ENCODE measurements at regions not wholly inside any gene's neighbourhood (a gene's known extent, or its start where the extent isn't known, plus 50 kb on each side); places are given as distances from the start of the nearest gene placed in this dataset.
"Not testable (repeated sequence)": the region's sequence is repeated elsewhere in the genome, so short reads cannot be mapped to it uniquely, and the experiment has no call there.

DNA sequence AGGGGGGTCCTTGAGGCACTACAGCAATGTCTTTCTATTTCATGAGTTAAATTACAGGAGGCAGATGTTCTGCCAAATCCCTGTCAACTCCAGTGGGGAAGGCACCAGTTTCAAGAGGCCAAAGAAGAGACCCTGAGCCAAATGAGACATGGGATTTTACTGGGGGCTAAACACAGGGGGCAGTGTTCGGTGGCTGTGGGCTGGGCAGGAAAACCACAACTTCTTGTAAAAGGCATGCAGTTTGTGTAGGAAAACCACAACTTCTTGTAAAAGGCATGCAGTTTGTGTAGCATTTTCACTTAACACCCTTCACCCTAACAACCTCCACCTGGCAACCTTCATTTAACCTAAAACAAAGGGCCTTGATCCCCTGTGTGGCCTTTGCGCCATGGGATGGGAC lies 61.0 kb downstream of the POLR2M start:
- no peak for DNase-seq

DNA sequence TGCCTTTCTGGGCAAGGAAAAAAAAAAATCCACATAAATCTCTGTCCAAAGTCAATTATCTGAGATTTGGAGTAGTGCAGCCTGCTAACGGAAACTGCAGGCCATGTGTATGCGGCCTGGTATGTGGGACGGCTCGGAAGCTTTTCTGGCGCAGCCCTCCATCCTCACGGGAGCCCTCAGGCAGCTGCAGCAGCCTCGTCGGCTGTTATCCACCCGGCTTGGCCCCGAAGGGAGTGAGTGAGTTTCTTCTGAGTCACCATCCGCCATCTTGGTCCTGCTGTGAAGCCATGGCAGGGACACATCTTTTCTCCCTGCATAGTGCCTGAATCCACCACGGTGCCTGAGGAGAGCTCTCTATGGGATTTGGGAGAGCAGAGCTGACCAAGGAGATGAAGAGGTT lies 62.8 kb downstream of the POLR2M start:
- no peak for DNase-seq

DNA sequence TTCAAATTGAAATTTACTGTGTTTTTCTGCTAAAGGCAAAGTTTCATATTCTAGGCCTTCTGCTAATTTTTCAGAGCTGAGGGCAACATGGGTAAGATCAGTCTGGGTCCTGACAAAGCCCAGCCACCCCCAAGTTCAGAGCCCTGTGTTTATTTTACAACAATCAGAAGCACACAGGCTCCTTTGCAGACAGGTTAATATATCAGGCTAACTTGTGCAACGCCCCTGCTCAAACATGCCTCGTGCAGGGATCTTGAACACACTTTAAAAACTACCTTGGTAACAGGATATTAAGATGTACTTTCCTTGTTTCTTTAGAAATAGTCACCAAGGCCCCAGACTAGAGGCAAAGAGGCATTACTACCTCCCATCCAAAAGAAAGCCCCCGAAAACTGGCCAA lies 64.0 kb downstream of the POLR2M start:
- no peak for DNase-seq

DNA sequence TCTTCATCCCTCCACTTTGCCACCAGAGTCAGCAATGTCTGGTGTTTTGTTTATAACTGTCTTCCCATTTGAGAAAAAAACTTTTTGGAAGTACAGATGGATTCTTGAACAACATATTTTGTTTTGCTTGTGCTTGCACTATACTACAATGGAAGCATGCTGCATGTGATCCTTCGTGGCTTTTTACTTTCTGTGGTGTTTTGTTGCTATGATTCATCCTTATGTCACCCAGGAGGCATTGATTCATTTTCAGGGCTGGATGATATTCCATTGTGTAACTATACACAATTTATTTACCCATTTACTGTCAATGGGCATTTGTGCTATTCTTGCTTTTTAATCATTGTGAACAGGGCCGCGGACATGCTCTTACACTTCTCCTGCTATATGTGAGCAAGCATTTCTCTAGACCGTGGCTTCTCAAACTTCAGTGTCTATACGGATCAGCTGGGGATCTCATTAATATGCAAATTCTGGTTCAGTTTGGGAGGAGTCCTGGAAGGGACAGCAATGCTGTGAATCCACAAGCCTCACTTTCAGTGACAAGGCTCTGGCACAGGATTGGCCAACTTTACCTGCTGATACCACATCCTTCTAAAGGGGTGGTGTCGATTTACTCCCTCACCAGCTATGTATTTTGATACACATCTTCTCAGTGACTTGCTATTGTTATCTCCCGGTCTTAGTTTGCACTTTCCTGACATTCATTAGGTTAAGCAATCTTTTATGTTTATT lies 65.9 kb downstream of the POLR2M start:
- DNase-seq: no peak

DNA sequence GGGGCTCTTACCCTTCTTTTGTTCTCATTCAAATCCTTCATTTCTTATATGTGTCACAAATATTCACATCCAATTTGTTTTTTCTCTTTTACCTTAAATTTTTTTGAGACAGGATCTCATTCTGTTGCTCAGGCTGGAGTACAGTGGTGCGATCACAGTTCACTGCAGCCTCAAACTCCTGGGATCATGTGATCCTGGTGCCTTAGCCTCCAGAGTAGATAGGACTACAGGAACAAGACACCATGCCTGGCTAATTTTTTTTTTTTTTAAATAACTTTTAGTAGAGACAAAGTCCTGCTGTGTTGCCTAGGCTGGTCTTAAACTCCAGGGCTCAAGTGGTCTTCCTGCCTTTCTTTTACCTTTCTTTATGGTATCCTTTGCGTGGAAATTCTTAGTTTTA lies 66.5 kb downstream of the POLR2M start:
- no peak for DNase-seq

DNA sequence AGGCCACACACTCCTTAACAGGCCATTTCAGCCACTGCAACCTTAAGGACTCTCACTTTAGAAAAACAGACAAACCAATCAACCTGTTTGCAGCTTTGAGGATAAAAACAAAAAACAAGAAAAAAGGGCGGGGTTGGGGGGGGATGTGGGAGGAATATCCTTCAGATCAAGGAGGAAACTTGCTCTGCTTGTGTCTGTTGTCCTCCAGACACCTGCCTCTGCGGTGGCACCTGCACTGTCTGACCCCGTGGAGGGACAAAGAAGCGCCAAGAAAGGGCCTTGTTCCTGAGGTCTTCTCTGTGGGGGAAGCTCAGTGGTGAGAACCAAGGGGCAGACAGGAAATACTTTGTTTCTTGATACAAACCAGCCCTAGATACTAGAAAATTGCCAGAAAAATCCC lies 70.5 kb downstream of the POLR2M start:
- no peak for DNase-seq

DNA sequence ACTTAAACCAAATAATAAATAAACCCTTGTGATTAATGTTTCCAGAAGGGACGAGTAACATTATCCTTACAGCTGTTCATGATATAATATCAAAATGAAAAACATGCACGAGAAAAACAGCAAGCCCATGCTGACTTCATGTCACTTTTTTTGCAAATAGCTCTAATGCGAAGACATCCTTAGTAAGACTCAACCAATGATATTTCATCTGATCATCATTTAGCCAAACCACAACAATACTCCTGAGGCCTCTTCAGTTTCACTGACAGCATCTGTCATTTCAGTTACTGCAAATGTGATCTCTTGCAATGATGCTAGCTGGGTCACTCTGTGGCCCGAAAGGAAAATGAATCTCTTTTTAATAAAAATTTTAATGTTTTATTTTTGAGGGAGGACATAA lies 74.0 kb downstream of the POLR2M start:
- no peak for DNase-seq

DNA sequence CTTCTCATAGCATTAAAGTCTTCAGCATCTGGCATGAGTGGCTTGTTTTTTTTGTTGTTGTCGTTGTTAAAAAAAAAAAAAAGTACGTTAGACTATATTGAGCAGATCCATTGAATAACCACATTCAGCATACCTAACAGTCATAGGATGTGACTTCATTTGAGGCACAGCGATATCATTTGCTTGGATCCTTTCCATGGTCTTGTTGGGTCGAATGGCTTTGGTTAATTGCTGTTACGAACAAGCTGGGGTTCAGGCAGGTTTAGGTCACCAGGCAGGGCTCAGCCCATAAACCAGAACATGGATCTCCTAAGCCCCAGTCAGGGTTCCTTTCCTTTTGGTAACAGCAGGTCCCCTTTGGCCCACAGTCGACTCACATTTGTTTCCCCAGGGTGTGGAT lies 76.2 kb downstream of the POLR2M start:
- no peak for DNase-seq

DNA sequence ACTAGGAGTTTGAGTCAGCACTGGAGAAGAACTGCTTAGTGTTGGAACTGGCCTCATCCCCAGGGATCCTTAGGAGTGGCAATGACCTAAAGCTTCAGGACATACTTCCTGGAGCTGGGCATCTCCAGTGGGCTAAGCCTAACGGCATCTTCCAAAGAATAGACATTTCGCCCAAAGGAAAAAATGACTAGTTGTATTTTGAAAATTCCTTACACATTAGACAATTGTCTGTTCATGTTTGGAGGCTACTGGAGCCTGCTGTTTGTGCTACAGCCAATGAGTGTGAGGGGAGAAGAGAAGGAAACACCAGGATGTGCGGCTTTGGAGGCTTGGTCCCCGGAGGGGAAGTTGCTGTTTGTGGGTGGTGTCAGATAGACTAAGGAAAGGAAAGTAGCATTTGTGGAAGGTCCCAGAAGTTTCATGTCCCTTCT lies 77.6 kb downstream of the POLR2M start:
- no peak for DNase-seq

DNA sequence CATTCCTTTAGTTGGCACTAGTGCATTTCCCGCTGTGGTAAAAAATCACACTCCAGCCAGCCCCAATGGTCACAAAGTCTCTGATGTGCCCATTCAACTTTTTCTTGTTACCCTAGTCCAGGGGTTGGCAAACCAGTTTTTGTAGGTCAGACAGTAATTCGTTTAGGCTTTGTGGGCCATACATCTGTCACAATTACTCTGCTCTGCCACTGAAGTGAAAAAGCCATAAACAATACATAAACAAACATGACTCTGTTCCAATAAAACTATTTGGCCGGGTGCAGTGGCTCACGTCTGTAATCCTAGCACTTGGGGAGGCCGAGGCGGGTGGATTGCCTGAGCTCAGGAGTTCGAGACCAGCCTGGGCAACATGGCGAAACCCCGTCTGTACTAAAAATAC lies 78.5 kb downstream of the POLR2M start:
- DNase-seq: no peak

DNA sequence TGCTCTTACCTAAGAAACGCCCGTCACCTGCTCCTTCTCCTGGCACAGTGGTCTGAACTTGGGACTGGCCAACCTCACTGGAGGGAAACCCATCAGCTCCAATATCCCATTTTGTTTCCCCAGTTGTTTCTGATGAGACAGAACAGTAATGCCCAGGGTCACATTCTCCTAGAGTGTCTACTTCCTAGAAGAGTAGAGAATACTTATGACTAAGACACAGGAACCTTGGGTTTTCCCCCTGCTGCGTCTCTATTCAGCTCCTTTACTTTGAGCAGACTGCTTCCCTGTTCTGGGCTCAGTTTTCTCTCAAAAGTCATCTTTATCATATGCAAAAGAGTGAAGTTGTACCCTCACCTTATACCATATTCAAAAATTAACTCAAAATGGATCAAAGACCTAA lies 79.4 kb downstream of the POLR2M start:
- DNase-seq: no peak

DNA sequence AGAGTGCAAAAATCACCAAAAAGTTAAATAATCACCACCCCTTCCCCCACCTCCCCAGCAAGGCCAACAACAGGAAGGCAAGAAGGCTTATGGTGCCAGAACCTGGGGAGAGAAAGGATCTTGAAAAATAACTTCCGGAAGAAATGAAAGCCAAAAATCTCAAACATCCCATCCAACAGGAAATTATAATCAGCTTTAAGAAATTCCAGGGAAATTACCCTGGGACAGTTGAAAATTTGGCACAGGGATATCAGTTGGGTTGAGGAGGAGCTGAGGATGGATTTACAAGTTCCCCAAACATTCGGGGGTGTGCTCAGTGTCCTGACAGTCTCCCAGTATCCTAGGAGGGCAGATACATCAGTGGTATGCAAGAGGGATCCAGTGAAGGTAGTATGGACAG lies 82.7 kb downstream of the POLR2M start:
- no peak for DNase-seq

DNA sequence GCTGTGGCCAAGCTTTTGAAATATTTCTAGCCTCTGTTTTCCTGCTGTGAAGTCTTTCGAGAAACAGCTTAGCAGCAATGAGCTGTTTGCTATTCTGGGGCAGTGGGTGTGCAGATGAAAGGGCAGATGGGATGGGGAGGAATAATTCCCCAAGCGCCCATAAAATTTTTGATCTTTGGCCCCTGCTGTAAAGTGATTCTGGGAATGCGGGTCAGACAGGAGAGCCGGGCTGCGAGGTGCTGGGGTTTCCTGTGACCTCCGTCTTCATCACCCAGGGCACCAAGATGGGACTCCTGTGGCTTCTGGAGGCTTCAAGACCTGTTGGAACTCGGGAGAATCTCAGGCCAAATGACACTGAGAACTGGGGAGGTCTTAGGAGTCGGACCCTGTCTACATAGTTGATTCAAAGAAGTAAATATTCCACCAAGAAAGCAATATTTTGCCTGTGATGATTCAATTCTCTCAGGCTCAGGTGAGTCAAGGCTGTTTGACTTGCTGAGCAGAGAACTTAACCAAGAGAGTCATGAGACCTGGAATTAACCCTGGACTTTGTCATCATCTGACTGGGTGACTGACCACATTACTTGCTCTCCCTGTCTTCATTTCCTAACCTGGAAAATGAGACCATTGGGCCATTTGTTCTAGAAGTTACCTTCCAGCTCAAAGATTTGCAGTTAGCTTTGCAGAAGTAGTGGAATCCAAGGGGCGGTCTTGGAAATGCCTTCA lies 86.4 kb downstream of the POLR2M start:
- DNase-seq: no peak

DNA sequence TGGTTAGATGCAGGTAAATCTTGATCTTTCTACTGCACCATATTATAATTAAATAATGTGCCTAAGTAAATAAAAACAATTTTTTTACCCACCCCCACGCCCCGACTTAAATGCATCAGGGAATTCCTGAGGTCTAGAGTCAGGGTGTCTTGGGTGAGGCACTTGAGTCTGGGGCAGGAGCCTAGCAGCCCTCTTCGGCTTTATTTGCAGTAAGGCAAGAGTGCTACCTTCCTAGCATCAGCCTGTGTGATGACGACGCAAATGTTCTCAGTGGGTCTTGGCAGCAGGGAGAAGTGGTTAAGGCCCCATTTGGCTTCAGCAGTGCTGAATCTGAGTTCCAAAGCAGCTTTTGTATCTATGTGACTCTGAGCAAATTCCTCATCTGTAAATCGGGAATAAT lies 88.7 kb downstream of the POLR2M start:
- no peak for DNase-seq

DNA sequence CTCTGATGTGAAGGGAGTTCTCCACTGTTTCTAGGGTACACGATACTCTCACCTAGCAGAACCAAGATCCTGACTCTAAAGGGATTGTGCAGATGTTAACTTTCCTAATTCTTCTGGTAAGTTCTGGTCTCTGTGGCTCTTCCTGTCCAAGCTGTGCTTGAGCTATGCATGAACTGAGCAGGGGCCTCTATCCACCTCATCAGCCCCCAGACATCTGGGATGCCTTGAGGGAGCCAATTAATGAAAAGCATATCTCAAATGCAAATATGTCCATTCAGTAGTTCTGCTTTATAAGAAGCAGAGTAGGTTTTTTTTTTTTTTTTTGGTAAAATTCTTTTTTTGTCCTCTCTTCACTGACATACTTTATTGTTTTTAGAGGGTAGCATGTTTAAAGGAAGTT lies 89.6 kb downstream of the POLR2M start:
- no peak for DNase-seq

DNA sequence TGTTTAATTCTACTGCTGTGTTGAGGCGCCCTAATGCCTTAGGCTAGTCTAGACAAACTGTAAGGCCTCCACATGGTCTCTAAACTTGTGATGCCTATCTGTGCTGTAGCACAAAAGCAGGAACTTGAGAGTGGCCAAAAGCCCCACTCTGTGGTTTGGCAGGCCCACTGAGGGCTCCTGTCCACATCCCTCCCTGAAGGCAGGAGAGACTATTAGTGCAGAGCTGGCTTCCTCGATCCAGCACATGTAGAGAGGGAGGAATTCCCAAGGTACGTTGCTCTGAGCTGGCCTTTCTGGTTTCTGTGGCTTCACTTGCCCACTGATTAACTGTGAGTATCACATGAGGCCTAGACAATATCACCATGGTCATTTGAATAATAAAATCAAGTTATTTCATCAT lies 90.6 kb downstream of the POLR2M start:
- DNase-seq: no peak

DNA sequence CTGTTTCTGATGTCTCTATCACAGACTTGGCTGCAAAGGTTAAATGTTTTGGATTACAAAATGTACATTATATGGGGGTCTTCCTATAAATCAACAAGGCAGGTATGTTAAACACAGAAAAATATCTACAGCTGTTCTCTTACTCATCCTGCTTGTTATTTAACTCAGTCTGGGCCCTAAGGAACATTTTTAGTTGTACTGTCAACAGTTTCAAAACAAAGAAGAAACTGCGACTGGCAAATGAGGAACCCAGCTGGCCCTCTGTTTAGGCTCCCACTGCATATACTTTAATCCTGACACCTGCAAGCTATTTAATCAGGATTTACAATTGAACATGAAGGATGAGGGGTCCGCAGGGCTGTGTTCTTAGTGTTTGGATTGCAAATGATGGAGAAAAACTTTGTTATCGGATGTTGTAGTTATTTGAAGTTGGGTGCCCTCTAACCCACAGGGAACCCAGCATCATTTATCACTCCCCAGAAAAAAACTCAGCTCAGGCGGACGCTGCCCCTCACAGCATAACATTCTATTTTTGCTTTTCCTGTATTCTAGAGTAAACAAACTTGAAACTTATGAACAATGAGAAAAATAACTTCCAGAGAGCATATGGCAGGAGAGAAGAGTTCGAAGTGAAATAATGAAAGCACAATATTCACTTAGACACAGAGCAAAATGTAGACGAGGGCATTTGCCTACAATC lies 91.2 kb downstream of the POLR2M start:
- no peak for DNase-seq

DNA sequence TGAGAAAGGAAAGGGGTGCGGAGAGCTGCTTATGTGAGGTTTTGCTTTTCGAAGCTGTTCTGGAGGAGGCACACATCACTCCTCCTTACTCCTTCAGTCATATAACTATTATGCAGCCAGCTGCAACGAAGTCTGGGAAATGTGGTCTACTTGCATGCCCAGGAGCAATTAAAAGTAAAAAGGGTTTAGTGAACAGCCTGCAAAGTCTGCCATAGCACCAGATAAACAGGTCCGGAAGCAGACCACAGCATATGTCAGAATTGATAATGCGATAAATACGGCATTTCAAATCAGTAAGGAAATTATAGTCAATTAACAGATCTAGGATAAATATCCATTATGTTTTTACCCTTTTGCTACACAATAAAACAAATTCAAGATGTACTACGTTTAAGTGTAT lies 99.5 kb downstream of the POLR2M start:
- DNase-seq: no peak

DNA sequence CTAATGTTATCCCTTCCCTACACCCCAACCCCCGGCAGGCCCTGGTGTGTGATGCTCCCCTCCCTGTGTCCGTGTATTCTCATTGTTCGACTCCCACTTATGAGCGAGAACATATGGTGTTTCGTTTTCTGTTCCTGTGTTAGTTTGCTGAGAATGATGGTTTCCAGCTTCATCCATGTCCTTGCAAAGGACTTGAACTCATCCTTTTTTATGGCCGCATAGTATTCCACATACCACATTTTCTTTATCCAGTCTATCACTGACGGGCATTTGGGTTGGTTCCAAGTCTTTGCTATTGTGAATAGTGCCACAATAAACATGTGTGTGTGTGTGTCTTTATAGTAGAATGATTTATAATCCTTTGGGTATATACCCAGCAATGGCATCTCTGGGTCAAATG lies 102.8 kb downstream of the POLR2M start:
- not testable (repeated sequence) for DNase-seq

DNA sequence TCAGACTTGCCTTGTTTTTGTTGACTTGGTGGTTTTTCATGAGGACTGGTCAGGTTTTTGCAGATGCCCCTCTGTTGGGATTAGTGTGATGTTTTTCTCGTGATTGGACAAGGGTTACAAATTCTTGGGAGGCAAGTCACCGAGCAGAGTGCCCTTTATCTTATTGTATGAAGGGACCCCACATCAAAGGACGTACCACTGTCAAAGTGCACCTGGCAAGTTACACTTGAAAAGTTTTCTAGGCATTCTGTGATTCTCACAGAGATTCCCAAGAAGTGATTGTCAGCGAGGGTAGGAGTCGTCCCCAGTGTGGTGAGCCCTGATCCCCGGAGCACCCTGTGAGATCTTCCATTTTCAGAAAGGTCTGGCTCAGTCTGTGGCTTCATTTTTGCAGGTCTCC lies 110.1 kb downstream of the POLR2M start:
- no peak for DNase-seq

DNA sequence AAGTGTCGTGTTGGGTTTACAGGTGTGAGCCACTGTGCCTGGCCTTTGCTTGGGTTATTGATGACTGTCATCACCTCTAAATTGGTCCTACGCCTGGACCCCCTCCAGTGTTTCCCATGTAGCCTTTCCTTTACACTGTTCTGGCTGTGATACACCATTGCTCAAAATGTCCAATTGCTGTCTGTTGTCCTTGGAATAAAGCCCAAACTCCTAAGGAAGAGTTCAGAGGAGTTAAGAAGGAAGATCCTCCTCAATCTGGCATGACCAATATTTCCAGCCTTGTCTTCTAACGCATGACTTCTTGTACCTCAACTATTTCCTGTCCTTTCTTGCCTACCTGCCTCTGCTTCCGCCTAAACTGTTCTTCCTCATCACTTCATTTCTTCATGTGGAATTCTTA lies 113.1 kb downstream of the POLR2M start:
- DNase-seq: no peak

DNA sequence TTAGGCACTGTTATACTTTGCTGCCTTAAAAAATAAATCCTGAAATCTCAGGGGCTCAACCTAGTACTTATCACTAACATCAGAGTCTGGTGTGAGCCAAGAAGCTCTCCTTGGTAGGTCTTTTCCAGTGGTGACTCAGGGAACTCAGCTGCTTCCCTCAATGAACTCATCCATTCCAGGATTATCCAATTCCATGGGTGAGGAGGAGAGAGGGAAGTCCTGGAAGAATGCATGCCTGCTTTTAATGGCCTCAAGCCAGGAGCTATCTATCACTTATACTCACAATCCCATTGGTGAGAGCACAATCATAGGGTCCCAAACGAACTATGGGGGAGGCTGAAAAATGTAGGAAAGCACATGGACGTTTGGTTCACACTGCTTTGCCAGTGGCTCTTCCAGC lies 113.6 kb downstream of the POLR2M start:
- no peak for DNase-seq

DNA sequence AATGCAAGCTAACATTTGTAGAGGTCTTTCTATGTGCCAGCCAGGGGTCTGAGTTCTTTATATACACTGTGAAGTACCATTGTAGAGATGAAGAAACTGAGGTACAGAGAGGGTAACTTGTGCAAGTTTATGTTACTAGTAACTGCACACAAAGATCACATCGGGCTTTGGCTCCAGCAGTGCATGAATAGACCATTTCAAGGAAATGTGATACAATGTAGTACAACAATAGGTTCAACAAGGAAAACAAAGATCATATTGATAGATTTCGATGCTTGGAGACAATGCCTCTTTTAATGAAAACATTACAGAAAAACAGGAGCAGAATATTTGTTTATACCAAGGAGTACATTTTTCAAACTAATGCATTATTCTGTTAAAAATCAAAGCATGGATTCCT lies 115.3 kb downstream of the POLR2M start:
- no peak for DNase-seq

DNA sequence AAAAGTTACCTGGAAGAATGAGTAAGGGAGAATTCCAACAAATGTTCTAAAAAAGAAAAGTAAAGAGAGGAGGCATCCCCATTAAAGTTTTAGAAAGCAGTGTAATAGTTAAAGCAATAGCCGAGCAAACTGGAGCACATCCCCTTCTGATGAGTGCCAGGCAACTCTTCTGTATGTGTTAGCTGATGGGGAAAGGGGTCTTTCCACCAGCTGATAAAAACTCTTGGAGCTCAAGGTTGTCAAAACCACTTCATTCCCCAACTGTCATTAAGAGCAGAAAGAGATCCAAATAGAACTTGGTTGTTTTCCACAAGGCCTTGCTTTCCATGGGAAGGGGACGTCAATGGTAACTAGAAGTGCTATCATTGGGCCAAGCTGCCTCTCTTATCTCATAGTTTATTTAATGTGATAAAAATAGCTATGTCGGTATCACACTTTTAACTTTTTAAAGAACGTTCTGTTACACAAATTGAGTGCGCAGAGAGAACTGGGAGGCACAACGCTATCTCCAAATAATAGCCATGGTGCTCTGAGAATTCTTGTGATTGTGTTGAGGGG lies 116.9 kb downstream of the POLR2M start:
- DNase-seq: no peak
